CD4-positive, alpha-beta T cell treated with Interleukin-21 for 1 hour (primary cell): ENCODE measurements at regions not wholly inside any gene's neighbourhood (a gene's known extent, or its start where the extent isn't known, plus 50 kb on each side); places are given as distances from the start of the nearest gene placed in this dataset.

ENCODE experiments used
- DNase-seq: peaks from one replicate; pipeline ENCODE4 v3.0.0-alpha.2; 2020

GRCh38 chr10:130470286-130470685 is 334.1 kb downstream of the GLRX3 start:
- DNase-seq = no peak

- no peak for DNase-seq
These were observed 334.8 kb downstream of the GLRX3 start for GRCh38 chr10:130470973-130471372.

- DNase-seq = no peak
These were observed 335.3 kb downstream of the GLRX3 start for GRCh38 chr10:130471486-130471885.

- DNase-seq = no peak
These were observed 336.0 kb downstream of the GLRX3 start for GRCh38 chr10:130472236-130472635.

GRCh38 chr10:130474591-130474990 is 338.4 kb downstream of the GLRX3 start:
- no peak for DNase-seq

- DNase-seq = no peak
These were observed 341.2 kb downstream of the GLRX3 start for GRCh38 chr10:130477360-130477759.

GRCh38 chr10:130479146-130479545 is 343.0 kb downstream of the GLRX3 start:
- no peak for DNase-seq

GRCh38 chr10:130479926-130480325 is 343.7 kb downstream of the GLRX3 start:
- no peak for DNase-seq

- no peak for DNase-seq
These were observed 344.3 kb downstream of the GLRX3 start for GRCh38 chr10:130480491-130480890.

GRCh38 chr10:130481076-130481930 is 345.1 kb downstream of the GLRX3 start:
- no peak for DNase-seq

GRCh38 chr10:130481936-130482335 is 345.7 kb downstream of the GLRX3 start:
- no peak for DNase-seq

- no peak for DNase-seq
These were observed 347.7 kb downstream of the GLRX3 start for GRCh38 chr10:130483691-130484467.

- DNase-seq = no peak
These were observed 348.4 kb downstream of the GLRX3 start for GRCh38 chr10:130484468-130485180.

- DNase-seq = no peak
These were observed 349.2 kb downstream of the GLRX3 start for GRCh38 chr10:130485236-130485957.

GRCh38 chr10:130485958-130486895 is 350.0 kb downstream of the GLRX3 start:
- DNase-seq = no peak

- DNase-seq = no peak
These were observed 350.7 kb downstream of the GLRX3 start for GRCh38 chr10:130486906-130487305.

- no peak for DNase-seq
These were observed 351.4 kb downstream of the GLRX3 start for GRCh38 chr10:130487566-130487965.

- DNase-seq = no peak
These were observed 353.7 kb downstream of the GLRX3 start for GRCh38 chr10:130489891-130490290.

- DNase-seq = no peak
These were observed 355.0 kb downstream of the GLRX3 start for GRCh38 chr10:130491011-130491692.

- DNase-seq = no peak
These were observed 355.5 kb downstream of the GLRX3 start for GRCh38 chr10:130491693-130492050.
